ENCODE measurements at regions not wholly inside any gene's neighbourhood (a gene's known extent, or its start where the extent isn't known, plus 50 kb on each side); places are given as distances from the start of the nearest gene placed in this dataset.

DNA sequence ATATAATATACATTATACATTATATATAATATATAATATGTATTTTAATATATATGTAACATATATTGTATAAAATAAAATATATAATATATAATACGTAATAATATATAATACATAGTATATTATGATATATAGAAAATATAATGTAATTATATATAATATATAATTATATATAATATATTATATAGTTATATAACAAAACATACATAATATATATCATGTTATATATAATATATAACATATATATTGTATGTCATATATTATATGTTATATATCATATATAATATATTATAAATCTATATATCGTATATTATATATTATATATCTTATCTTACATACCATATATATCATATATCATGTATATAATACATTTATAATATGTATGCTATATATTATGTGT lies 248.2 kb upstream of the TPTE start:
- TF ChIP-seq, protein P1, sequence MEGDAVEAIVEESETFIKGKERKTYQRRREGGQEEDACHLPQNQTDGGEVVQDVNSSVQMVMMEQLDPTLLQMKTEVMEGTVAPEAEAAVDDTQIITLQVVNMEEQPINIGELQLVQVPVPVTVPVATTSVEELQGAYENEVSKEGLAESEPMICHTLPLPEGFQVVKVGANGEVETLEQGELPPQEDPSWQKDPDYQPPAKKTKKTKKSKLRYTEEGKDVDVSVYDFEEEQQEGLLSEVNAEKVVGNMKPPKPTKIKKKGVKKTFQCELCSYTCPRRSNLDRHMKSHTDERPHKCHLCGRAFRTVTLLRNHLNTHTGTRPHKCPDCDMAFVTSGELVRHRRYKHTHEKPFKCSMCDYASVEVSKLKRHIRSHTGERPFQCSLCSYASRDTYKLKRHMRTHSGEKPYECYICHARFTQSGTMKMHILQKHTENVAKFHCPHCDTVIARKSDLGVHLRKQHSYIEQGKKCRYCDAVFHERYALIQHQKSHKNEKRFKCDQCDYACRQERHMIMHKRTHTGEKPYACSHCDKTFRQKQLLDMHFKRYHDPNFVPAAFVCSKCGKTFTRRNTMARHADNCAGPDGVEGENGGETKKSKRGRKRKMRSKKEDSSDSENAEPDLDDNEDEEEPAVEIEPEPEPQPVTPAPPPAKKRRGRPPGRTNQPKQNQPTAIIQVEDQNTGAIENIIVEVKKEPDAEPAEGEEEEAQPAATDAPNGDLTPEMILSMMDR (IDR thresholded peaks at IDR 0.05): no peak
- no peak for TF ChIP-seq POLR2AphosphoS5 (IDR thresholded peaks at IDR 0.05)
- TF ChIP-seq POLR2A (IDR thresholded peaks at IDR 0.05): no peak

Measured in upper lobe of left lung (tissue), 4 donors.